ENCODE measurements at regions not wholly inside any gene's neighbourhood (a gene's known extent, or its start where the extent isn't known, plus 50 kb on each side); places are given as distances from the start of the nearest gene placed in this dataset.

DNA sequence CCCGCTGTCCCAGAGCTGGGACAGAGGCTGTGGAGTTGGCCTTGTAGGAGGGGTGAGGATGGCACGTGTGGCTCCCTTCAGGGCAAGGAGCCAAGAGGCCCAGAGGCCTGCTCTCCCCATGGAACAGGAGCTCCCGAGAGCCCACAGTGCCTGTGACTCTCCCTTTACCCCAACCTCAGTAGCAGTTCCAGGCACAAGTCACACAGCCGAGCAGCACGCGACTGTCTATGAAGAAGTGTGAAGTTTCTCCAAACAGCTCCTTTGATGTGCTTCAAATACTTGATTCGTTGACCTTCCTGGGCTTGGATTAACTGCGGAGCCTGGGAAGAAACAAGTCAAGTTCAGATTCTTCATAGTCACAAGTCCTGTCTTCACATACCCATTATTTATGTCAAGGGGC lies 208.7 kb downstream of the IRX2 start:
- intact Hi-C loops (cut with DNase I) = no loop called here
- H3K27me3 ChIP-seq (ENCODE audit: insufficient read depth in 3 of 3, low read length in 2 of 3) = peaks cover 0 to 3% (median 0%) of the 10 kb centered on the region in 3 donors
- no peak overlapping the region for H3K27ac ChIP-seq

DNA sequence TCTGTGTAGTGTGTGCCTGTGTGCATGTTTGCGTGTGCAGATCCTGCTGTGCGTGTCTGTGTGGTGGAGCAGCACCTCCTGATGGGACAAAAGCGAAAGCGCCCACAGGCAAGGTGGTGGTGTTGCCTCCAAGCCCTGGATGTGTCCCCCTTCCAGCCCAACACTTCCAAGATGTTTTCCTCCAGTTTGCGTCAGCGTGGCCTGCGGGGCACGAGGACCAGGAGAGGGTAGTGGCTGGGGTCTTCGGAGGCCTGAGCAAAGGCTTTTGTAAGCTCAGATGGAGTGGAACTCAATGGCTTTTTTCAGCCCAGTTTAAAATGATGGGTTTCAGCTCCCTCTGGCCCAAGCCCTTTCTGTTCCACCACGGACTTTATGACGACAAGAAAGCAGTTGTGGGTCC lies 209.5 kb downstream of the IRX2 start:
- Histone ChIP-seq H3K27ac (no peak overlapping the region), H3K9me3 (no peaks in the 10 kb centered on the region), H3K27me3 (ENCODE audit: insufficient read depth in 3 of 3, low read length in 2 of 3) (peaks cover 0 to 3% (median 0%) of the 10 kb centered on the region in 3 donors), H3K4me3 (no peak overlapping the region), H3K4me1 (no peaks in the 10 kb centered on the region), H3K36me3 (ENCODE audit: insufficient read depth in 1 of 2, low read depth in 1 of 2) (no peaks in the 10 kb centered on the region)
- ATAC-seq (no peak), DNase-seq (no peak)
- intact Hi-C loops (cut with DNase I) = no loop called here
- WGBS, 3 donors = 86 to 90% (median 90%) methylated on average over 11 of the region's 11 CpGs
- TF ChIP-seq, protein P1, sequence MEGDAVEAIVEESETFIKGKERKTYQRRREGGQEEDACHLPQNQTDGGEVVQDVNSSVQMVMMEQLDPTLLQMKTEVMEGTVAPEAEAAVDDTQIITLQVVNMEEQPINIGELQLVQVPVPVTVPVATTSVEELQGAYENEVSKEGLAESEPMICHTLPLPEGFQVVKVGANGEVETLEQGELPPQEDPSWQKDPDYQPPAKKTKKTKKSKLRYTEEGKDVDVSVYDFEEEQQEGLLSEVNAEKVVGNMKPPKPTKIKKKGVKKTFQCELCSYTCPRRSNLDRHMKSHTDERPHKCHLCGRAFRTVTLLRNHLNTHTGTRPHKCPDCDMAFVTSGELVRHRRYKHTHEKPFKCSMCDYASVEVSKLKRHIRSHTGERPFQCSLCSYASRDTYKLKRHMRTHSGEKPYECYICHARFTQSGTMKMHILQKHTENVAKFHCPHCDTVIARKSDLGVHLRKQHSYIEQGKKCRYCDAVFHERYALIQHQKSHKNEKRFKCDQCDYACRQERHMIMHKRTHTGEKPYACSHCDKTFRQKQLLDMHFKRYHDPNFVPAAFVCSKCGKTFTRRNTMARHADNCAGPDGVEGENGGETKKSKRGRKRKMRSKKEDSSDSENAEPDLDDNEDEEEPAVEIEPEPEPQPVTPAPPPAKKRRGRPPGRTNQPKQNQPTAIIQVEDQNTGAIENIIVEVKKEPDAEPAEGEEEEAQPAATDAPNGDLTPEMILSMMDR (IDR thresholded peaks at IDR 0.05) = no peak

More for the DNA sequence above, 208.7 kb downstream of the IRX2 start:
- WGBS, 3 donors = 53 to 60% (median 60%) methylated on average over 8 of the region's 8 CpGs
- Histone ChIP-seq H3K9me3 (no peaks in the 10 kb centered on the region), H3K4me1 (no peaks in the 10 kb centered on the region), H3K4me3 (no peak overlapping the region), H3K36me3 (ENCODE audit: insufficient read depth in 1 of 2, low read depth in 1 of 2) (no peaks in the 10 kb centered on the region)
- DNase-seq = no peak
- ATAC-seq = no peak
- TF ChIP-seq, protein P1 (IDR thresholded peaks at IDR 0.05) = no peak

DNA sequence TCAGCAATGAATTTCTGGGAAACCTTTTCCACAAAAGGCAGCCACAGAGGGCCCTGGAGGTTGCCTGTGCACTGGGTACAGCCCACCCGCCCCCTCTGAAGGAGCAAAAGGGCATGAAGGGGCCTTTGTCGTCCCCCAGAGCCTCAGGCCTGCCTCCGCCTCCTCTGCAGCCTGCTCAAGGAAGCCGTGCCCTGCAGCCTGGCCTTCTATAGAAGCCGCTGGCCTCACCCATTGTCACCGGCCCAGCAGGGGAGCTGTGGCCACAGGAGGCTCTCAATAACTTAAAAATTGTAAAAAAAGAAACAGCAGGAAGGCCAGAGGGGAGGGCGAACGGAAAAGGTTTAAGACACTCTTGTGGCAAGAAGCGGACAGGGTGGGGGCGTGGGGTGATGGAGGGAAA lies 213.3 kb downstream of the IRX2 start:
- Histone ChIP-seq H3K27ac (no peak overlapping the region), H3K36me3 (ENCODE audit: insufficient read depth in 1 of 2, low read depth in 1 of 2) (no peaks in the 10 kb centered on the region), H3K9me3 (no peaks in the 10 kb centered on the region), H3K4me3 (no peak overlapping the region), H3K27me3 (ENCODE audit: insufficient read depth in 3 of 3, low read length in 2 of 3) (peaks cover 0 to 3% (median 0%) of the 10 kb centered on the region in 3 donors), H3K4me1 (no peaks in the 10 kb centered on the region)
- no peak for ATAC-seq
- intact Hi-C loops (cut with DNase I) = no loop called here
- no peak for DNase-seq
- 37 to 46% (median 39%) methylated on average over 10 of the region's 10 CpGs for WGBS, 3 donors
- TF ChIP-seq, protein P1 (IDR thresholded peaks at IDR 0.05) = no peak

DNA sequence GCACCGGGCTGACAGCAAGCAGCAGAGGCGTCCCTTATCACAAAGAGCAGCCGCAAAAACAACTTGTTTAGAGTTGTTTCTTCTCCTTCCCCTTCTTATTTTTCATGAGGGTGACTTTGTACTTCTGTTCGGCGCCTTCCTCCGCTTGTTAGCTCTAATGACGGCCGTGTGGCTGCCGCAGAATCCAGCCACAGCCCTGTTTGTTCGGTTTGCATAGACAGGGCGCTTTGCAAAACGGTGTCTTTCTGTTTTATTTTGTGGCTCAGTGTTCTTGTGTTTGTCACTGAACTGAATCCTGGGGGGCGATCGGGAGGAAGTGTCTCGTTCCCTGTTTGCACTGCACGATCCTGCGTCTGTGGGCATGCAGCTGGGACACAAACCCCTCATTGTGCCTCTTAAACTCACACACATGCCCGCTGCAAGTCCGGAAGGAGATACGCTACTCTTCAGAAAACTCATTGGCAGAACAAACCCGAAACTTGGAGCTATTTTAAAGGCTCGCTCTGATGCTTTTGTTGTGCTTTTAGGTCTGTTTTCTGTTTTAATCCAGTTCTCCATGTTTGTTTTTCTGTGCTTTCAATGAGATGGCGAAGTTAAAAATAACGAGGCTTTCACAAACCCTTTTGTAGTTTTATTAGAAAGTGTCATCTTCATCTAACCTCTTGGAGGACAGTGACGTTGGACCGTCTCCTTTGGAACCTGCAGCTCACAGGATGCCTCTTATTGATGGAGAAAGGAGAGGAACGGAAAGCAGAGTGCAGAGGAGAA lies 213.9 kb downstream of the IRX2 start:
- ATAC-seq (no peak), DNase-seq (no peak)
- H3K27me3 ChIP-seq (ENCODE audit: insufficient read depth in 3 of 3, low read length in 2 of 3) = peaks cover 0 to 3% (median 0%) of the 10 kb centered on the region in 3 donors
- no peaks in the 10 kb centered on the region for H3K36me3 ChIP-seq (ENCODE audit: insufficient read depth in 1 of 2, low read depth in 1 of 2)
- intact Hi-C loops (cut with DNase I) = no loop called here
- H3K4me3 ChIP-seq = no peak overlapping the region
- H3K27ac ChIP-seq = no peak overlapping the region
- no peaks in the 10 kb centered on the region for H3K4me1 ChIP-seq
- TF ChIP-seq, protein P1 (IDR thresholded peaks at IDR 0.05) = no peak
- H3K9me3 ChIP-seq = no peaks in the 10 kb centered on the region
- 66 to 73% (median 71%) methylated on average over 27 of the region's 27 CpGs for WGBS, 3 donors
